Gastroesophageal sphincter (tissue), 3 donors: ENCODE measurements at regions not wholly inside any gene's neighbourhood (a gene's known extent, or its start where the extent isn't known, plus 50 kb on each side); places are given as distances from the start of the nearest gene placed in this dataset.

Source experiments
- EP300 ChIP-seq: sonication (generic); formaldehyde crosslinking; IDR thresholded peaks from one replicate; pipeline ENCODE4 v1.6.1; 2017; ENCODE audit warnings: antibody characterized with exemption, mild to moderate bottlenecking
- POLR2A ChIP-seq, 2 donors: fragments of 450-650 bp; IDR thresholded peaks; one replicate each; pipeline ENCODE4 v1.6.1; 2017; ENCODE audit warnings: antibody characterized with exemption in 2 of 2, mild to moderate bottlenecking in 2 of 2, moderate library complexity in 1 of 2
- POLR2AphosphoS5 ChIP-seq: sonication (generic); formaldehyde crosslinking; IDR thresholded peaks from one replicate; pipeline ENCODE4 v1.6.1; 2017; ENCODE audit warnings: antibody characterized with exemption
- TF ChIP-seq, protein P1 (sequence below), 4 experiments: fragments of 200-600 bp in 2 of 4; fragments of 450-650 bp in 2 of 4; sonication (generic) in 1 of 4; IDR thresholded peaks; one replicate each; pipeline ENCODE4 v1.5.1; 2017 to 2019; ENCODE audit warnings: antibody characterized with exemption in 4 of 4, mild to moderate bottlenecking in 2 of 4, moderate library complexity in 2 of 4

DNA sequence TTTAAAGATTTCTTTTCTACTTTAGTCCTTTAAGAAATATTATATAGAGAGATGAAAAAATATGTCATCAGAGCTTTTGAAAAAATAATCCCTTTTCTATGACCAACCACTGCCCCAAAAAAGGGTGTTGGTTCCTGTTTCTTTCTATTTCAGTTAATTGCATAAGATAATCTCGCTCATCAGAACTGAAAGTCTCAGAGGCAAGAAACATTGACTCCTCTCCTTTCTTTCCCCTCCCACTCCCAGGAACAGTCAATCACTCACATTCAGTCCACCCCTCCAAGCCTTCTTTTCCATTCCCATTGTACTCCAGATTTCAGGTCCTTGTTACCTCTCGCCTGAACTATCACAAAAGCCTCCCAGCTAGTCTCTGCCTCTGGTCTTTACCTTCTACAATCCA is 153.7 kb upstream of the ABI3BP start:
- TF ChIP-seq POLR2A (IDR thresholded peaks at IDR 0.05): no peak
- TF ChIP-seq, protein P1, sequence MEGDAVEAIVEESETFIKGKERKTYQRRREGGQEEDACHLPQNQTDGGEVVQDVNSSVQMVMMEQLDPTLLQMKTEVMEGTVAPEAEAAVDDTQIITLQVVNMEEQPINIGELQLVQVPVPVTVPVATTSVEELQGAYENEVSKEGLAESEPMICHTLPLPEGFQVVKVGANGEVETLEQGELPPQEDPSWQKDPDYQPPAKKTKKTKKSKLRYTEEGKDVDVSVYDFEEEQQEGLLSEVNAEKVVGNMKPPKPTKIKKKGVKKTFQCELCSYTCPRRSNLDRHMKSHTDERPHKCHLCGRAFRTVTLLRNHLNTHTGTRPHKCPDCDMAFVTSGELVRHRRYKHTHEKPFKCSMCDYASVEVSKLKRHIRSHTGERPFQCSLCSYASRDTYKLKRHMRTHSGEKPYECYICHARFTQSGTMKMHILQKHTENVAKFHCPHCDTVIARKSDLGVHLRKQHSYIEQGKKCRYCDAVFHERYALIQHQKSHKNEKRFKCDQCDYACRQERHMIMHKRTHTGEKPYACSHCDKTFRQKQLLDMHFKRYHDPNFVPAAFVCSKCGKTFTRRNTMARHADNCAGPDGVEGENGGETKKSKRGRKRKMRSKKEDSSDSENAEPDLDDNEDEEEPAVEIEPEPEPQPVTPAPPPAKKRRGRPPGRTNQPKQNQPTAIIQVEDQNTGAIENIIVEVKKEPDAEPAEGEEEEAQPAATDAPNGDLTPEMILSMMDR (IDR thresholded peaks at IDR 0.05): no peak
- TF ChIP-seq POLR2AphosphoS5: no peak
- no peak for TF ChIP-seq EP300
